ENCODE measurements at regions not wholly inside any gene's neighbourhood (a gene's known extent, or its start where the extent isn't known, plus 50 kb on each side); places are given as distances from the start of the nearest gene placed in this dataset.
"Not testable (repeated sequence)": the region's sequence is repeated elsewhere in the genome, so short reads cannot be mapped to it uniquely, and the experiment has no call there.

DNA sequence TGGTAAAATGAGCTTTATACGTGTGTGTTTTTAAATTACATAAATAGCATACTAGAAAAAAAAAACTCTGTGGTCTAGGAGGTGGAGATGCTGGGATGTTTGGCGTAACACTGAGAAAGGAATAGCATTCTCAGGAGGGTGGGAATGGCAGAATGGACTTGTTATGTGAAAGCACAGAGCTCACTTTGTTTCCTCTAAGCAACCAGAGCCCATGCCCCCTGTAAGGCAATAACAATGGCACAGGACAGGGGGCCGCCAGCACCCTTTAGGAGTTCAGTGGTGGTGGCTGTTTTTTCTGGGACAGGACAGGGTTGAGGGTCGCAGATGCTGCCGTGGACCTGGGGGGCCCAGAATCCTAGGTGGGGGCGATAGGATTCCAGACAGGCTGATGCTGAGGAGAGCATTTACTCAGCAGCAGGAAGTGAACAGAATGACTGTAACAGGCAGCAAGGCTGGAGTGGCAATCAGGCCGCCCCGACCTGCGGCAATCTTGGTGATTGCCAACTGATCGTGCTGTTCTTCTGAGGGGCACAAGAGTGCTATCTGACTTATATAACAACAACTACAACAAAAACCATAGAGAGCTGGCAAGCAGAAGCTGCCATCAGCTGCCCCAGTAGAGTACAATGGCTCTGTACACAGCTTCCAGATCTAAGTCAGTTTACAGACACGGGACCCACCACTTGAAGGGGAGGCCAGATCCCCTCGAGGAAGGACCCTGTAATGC lies 160.4 kb downstream of the UACA start:
- no peak for DNase-seq

DNA sequence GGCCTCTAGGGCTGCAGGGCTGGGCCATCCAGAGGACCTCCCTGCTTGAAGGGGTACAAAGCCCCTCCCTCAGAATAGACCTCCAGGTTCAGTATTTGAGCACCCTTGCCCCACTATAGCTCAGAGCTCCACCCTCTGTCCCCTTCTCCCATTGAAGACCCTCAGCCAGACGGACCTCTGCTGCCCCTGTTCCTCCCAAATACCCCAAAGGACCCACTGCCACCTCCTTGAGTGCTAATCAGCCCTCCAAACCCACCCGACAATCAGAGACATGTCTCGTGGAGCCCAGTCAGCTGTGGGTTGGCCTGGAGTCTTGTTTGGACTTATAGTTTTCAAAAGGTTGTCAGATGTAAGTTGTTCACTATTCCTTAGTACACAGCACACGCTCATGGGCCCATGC lies 161.1 kb downstream of the UACA start:
- DNase-seq: no peak

DNA sequence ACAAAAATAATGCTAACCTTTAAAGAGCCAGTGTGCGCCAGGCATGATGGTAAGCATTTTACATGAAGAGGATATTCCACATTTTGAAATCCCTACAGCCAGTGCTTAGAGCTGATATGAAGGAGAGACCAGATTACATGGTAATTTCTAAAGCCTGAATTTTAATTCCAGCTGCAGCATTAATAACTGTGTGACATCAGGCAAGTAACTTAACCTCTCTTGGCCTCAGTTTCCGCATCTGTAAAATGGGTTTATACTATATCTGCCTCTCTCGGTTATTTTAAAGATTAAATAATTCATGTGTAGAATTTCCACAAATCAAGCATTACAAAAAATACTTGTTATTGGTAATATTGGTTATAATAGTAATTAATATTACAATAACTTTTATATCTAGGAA lies 165.4 kb downstream of the UACA start:
- DNase-seq: no peak

DNA sequence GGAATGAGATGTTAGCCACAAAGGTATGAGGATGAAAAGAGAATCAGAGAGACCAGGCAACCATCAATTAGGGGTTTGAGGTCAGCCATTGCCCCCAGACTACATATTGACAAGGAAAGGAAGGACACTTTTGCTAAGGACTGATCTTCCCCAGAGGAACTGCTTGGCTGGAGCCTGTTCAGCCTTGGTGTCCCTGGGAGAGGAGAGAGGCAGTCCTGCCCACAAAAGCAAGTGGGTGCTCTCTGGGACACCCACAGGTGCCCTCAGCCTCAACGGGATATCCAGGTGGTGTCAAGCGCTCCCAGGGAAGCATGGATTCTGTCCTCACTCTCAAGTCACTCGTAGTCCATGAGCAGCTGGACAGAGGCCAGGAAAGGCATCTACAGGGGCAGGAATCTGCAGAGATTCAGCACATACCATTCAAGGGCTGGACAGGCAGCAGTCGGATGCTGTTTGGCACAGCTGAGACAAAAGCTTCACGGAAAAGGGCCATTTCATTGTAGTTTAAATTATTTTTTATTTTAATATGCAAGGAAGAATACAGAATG lies 166.2 kb downstream of the UACA start:
- no peak for DNase-seq

DNA sequence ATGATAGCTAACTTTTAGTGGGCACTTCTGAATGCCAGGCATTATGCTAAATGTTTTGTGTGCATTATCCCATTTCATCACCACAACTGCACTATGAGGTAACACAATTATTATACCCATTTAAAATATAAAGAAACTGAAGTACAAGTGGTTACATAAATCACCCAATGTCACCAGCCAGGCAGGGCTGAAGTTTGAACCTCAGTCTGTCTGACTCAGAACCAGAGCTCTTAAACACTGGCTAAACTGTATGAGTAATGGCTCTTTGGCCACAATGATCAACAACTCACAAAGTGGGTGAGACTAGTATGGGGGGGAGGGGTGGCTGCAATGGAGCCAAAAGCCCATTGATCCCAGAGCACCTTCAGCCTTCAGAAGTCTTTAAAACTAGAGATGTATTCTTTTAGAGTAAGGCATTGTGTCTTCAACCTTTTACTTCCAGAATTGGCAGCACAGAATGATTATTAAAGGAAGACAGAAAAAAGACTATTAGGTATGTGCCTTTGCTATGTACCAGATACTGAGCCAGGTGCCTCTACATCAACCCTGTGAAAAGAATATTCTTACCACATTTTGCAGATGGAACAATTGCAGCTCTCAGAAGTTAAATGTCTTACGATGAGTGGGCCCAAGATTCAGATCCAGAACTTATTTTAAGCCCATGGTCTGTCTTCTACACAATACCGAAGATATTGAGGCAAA lies 166.9 kb downstream of the UACA start:
- DNase-seq: peak in 1 of 3 donors; percentile 72

DNA sequence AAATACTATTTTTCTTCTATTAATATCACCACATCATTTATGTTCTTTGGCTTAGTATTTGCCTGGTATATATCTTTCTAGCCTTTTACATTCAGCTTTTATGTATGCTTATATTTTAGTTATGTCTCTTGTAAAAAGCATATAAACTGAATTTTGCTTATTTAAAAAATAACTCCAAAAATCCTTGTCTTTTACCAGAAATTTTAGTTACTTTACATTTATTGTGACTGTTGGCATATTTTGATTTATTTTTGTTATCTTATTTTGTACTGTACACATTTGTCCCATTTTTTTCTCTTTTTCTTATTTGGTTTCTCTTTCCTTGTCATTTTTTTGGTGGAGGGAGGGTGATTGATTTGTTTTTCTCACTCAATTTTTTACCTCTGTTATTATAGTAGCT lies 169.6 kb downstream of the UACA start:
- no peak for DNase-seq

DNA sequence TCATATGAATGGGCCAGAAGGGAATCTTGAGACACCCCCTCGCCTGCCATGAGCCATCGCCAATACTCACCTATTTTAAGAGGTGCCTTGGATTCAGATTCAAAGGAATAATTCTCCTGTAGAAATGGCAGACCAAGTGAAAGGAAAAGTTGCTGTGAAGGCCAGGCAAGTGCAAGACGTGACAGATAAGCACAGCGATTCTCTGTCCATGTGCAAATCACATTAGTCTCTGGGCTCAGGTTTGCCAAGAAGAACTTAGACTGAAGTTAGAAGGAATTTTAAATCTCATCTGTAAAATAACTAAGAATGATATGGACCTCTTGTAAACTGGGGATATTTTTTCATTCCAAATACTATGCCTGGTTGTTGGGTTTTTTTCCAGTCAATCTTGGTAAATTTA lies 173.6 kb downstream of the UACA start:
- DNase-seq: no peak

DNA sequence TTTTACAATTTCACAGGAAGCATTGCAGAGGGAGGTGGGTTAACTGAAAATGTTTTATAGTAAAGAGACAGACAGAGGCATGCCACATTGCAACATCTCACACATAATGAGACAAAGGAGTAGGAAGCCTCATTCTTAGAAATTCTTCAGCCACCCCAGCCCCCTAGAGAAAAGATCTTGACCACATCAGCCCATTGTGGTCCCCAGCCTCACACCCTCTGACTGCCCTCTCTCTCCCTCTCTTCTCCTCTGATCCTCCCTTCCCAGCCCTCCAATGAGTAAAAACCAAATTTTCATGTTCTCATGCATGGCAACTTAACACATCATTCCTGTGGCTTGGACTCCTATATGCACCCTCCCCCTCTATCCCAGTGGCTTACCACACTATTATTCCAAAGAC lies 174.1 kb downstream of the UACA start:
- peak in 1 of 3 donors; percentile 86 for DNase-seq

DNA sequence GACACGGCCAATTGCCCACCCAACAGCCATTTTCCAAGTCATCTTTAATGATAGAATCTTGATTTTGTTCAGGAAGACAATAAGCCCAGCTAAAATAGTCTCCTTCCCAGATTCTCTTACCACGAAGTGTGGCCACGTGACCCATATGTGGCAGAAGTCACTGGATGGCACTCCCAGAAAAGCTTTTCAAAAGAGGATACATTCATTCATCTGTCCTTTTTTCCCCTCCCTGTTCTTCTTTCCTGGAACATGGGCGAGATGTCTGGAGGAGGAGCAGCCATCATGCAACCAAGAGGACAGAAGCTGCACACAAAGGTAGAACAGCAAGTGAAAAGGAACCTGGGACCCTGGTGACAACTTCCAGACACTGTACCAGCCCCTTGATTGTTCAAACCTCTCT lies 174.7 kb downstream of the UACA start:
- DNase-seq: no peak

DNA sequence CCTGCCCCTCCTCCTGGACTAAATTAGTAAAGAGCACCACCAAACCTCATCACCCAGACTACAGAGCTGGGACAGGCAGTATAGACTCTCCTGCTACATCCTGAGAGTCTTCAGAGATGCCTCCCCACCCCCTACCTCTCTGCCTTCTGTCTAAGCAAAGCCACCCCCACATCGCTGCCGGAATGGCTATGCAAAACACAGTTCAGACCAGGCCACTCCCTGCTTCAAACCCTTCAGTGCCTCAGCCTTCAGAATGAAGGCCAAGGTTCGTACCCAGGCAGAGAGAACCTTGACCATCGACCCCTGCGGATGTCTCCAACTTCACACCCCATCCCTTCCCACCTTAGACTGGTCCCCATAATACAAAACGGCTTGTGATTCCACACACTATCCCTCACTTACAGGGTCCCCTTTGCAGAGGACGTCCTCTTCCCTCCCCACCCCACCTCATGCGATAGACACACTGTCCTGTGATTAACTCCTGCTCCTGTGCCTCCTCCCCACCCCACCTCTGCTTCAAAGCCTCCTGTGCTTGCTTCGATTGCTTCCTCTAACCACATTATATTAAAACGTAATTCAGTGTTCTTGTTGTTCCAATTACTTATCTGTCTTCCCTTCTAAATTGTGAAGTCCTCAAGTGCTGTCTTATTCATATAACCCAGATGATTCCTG lies 175.3 kb downstream of the UACA start:
- DNase-seq: no peak

DNA sequence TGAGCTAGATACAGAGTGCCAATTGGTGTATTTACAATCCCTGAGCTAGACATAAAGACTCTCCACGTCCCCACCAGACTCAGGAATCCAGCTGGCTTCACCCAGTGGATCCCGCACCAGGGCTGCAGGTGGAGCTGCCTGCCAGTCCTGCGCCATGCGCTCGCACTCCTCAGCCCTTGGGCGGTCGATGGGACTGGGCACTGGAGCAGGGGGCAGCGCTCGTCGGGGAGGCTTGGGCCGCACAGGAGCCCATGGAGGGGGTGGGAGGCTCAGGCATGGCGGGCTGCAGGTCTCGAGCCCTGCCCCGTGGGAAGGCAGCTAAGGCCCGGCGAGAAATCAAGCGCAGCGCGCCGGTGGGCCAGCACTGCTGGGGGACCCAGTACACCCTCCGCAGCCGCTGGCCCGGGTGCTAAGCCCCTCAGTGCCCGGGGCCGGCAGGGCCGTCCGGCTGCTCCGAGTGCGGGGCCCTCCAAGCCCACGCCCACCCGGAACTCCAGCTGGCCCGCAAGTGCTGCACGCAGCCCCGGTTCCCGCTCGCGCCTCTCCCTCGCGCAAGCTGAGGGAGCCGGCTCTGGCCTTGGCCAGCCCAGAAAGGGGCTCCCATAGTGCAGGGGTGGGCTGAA lies 176.2 kb downstream of the UACA start:
- not testable (repeated sequence) for DNase-seq

DNA sequence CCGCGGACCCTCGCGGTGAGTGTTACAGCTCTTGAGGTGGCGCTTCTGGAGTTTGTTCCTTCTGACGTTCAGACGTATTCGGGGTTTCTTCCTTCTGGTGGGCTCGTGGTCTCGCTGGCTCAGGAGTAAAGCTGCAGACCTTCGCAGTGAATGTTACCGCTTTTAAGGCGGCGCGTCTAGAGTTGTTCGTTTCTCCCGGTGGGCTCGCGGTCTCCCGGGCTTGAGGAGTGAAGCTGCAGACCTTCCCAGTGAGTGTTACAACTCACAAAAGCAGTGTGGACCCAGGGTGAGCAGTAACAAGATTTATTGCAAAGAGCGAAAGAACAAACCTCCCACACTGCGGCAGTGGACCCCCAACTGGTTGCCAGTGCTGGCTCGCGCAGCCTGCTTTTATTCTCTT lies 177.1 kb downstream of the UACA start:
- DNase-seq: no peak

DNA sequence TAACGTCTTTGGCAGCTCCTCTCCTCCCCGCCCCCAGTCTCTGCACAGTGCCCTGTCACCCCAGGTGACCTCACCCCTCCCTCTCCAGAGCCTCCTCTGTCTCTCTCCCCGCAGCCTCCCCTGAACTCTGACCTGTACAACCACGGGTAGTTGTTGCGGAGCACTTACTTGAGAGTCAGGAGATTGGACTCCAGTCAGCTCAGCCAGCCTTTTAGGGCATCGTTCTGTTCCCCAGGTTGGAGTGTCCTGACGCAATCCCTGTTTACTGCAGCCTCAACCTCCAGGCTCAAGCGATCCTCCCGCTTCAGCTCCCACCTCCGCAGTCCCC lies 177.7 kb downstream of the UACA start:
- DNase-seq: no peak

DNA sequence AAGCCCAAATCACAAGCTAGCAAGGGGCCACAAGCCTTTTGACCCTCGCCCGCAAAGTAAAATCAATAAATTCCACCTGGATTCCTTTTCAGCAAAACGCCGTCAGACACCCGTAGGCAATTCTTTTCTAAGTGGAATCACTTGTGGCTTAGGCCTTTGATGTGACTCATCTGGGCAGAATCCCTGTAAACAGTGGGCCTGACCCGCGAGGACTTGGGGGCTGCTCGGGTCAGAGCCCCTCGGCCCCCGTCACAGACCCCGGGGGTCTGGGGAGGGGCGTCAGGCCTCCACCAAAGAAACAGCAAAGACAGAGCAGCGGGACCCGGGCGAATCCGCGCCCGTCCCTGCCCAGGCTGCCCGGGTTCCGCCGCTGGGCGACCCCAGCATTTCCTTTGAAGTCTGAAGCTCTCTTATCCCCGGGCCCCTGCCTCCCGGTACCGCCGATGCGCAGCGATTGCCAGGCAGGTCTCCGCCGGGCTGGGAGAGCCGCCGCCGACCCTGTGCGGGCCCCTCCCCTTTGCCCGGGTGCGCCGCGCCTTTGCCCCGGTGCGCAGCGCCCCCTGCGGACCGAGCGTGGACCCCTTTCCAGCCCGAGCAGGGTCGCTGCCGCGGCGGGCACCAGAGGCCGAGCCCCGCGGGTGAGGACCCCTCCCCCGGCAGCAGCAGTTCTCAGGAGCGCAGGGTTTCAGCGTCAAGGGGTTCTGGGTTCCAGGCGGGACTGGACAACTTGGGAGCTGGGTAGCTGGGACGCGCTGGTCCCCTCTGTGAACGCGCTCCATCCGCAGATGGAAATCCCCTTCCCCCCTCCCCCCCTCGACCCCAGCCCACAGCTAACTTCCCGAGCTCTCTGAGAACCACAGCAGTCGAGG lies 178.3 kb downstream of the UACA start:
- DNase-seq: no peak

DNA sequence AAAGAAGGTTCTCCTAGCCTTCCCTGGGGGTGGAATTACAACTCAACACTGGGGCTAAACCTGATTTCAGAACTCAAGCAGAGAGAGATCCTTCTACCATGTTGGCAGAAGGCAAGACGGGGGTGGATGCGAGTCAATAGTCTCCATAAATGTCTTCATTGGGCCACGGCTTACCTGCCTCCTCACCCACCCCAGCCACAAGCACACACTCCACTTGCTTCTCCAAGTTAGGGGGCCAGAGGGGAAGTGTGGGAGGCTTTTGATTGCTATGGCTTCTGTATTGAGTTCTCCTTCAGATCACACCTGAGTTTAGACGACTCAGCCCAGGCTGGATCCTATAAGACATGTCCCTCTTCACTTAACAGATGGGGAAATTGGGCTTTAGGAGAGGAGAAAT lies 178.9 kb downstream of the UACA start:
- no peak for DNase-seq

DNA sequence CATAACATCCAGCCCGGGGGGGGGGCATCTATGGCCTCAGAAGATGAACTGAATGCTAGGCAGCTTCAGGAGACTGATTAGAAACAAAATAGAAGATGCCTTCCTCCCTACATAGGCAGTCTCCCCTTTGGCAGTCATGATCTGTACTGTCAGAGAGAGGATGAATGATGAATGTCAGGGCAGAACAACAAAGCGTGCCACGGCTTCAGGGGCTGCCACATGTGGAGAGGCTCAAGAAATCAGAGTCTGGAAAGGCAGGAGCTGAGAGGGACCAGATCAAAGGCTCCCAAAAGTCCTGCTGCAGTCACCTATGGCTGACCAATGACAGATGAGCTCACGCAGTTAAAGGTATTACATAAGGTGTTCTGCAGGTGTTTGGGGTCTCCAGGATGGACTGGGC lies 180.4 kb downstream of the UACA start:
- no peak for DNase-seq

DNA sequence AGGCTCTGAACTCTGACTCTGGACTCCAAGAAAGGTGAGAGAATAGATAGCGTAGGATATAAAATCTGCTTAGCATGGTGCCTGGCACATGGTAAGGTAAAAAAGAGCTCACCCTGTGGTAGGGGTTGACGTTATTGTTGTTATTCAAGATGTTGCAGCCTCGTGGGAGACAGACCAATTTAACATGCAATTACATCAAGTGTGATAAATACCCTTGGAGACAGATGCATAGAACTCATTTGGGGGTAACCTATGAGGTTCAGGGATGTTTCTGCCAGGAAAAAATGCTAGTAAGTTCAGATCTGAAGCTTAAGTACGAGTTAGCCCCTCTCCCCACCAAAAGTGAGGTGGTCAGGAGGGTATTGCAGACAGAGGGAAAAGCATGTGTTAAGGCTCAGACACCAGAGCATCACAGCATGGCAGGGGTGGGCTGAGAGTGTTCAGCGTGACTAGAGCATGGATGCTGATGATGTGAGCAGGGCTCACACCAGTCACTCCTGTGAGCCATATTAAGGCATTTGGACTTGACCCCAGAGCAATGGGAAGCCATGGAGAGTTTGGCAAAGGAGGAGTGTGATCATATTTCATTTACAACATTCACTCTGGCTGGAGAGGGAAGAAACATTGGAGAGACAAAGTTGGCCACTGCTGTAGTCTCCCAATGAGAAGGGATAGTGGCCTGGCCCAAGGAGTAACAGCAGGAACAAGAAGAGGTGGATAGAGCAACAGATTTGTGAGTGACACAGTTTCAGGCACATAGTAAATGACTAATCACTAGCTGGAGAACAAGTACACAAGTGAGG lies 181.0 kb downstream of the UACA start:
- DNase-seq: peak in 2 of 3 donors; percentile 71 to 76

DNA sequence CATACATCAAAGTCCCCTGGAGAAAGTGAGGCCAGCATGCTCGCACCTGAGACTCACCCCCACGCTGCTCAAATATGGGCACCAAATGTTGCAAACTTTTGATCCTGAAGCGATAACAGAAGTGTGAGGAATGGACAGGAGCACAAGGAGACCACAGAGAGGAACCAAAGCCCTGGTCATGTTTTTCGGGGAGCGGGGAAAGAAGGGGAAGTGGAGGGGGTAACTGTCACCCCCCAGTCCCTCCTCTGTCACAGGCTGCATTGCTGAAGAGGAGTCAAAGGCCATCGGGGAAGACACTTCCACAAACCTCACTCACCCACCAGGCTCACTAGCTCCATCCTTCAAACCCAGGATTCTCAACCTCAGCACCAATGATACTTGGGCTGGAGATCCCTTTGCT lies 182.4 kb downstream of the UACA start:
- no peak for DNase-seq

DNA sequence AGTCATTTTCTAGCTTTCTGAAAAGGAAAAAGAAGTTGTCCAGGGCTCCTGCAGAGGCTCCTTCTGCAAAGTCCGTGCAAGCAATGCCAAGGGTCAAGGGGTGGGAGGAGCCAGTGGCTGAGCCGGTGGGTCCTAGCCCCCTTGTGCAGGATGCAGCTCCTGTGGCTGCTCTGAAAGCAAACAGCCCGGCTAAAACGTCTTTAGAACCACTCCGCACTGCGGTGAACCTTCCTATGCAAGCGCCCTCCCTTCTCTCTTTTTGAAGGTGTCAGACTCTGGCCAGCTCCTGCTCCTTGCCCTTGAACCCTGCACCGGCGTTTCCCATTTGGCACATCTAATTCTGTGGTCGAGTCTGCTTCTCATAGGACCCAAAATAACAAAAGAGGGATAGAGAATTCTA lies 183.1 kb downstream of the UACA start:
- no peak for DNase-seq

DNA sequence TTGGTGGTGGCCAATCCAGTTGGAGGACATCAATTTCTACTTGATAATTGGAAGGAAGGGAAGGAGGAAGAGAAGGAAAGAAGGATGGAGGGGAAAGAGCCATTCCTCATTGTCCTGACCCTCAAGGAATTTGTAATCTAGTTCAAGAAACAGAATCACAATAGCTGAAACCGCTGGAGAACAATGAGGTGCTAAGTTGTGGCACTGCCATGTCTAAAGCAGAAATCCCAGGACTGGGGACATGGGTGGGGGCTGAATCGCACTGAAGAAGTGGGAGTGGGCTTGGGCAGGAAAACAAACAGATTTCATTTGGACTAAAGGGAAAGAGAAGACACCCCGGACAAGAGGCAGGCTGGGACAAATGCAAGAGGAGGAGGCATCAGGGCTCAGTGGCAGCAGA lies 183.6 kb downstream of the UACA start:
- DNase-seq: no peak

DNA sequence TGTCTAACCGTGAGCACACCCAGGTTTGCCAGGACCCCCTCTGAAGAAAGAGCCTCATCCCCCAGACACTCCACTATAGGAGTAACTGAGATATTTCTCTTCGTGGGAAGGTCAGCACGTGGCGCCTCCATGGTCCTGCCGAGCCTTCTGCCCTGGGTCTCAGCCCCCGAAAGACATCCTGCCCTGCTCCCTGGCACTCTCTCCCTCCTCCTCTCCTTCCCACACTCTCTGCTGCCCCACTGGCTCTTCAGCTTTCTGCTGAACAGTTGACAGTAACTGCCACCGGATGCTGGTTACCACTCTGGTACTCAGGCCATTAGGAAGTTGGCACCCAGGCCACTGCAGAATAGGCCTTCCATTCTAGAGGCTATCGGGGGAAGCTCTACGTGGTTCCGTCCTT lies 185.2 kb downstream of the UACA start:
- DNase-seq: no peak

Measured in muscle of back (tissue), 3 donors.